HCT116 (cell line): ENCODE measurements at regions not wholly inside any gene's neighbourhood (a gene's known extent, or its start where the extent isn't known, plus 50 kb on each side); places are given as distances from the start of the nearest gene placed in this dataset.

Experiments
- CTCF ChIP-seq, 3 experiments: fragments of 200-600 bp in 1 of 3; sonication (generic) in 1 of 3; IDR thresholded peaks in 2 of 3; conservative IDR thresholded peaks in 1 of 3; 2 replicates each; pipeline ENCODE4 v1.5.1; 2012 to 2017; ENCODE audit warnings: low read depth in 2 of 3, low read length in 2 of 3, antibody characterized with exemption in 1 of 3, borderline replicate concordance in 1 of 3, control low read depth in 1 of 3, mild to moderate bottlenecking in 1 of 3, mixed read lengths in 1 of 3, mixed run types in 1 of 3, moderate library complexity in 1 of 3; ENCODE audit not compliant: insufficient read depth in 1 of 3
- POLR2AphosphoS5 ChIP-seq: IDR thresholded peaks from 2 replicates; pipeline ENCODE4 v1.6.1; 2011; ENCODE audit warnings: mild to moderate bottlenecking, low read depth, low read length, moderate library complexity
- REST ChIP-seq: IDR thresholded peaks from 2 replicates; pipeline ENCODE4 v1.6.1; 2012; ENCODE audit warnings: low read depth
- SIN3A ChIP-seq: IDR thresholded peaks from 2 replicates; pipeline ENCODE4 v1.6.1; 2012; ENCODE audit warnings: low read depth
- SP1 ChIP-seq: IDR thresholded peaks from 2 replicates; pipeline ENCODE4 v1.6.1; 2012; ENCODE audit warnings: low read depth
- ZBTB33 ChIP-seq: IDR thresholded peaks from 2 replicates; pipeline ENCODE4 v1.6.1; 2011; ENCODE audit warnings: mild to moderate bottlenecking, low read length, moderate library complexity; ENCODE audit not compliant: insufficient replicate concordance; ENCODE audit errors: extremely low read depth

- no peak for TF ChIP-seq REST
- TF ChIP-seq SP1 = no peak
- TF ChIP-seq SIN3A = no peak
- no peak for TF ChIP-seq CTCF (IDR thresholded peaks at IDR 0.05 in 2 of 3, conservative IDR thresholded peaks at IDR 0.05 in 1 of 3; ENCODE audit: borderline replicate concordance in 1 of 3, insufficient read depth in 1 of 3, low read depth in 2 of 3, low read length in 2 of 3)
- no peak for TF ChIP-seq POLR2AphosphoS5
- TF ChIP-seq ZBTB33 = no peak
Observed at GRCh38 chr4:123476089-123476488, 79.5 kb downstream of the SPRY1 start.
